ENCODE measurements at regions not wholly inside any gene's neighbourhood (a gene's known extent, or its start where the extent isn't known, plus 50 kb on each side); places are given as distances from the start of the nearest gene placed in this dataset.

GRCh38 chr2:41707790-41708451 is 339.9 kb upstream of the PKDCC start:
- Histone ChIP-seq H3K27ac (ENCODE audit: low read depth, low read length) (no peak overlapping the region), H3K4me3 (ENCODE audit: low read length) (no peak overlapping the region), H3K9ac (ENCODE audit: low read depth, low read length) (no peak overlapping the region), H3K9me3 (ENCODE audit: insufficient read depth, low read depth, low read length) (no peaks in the 10 kb centered on the region), H3K36me3 (ENCODE audit: insufficient read depth, low read length) (no peaks in the 10 kb centered on the region), H3K27me3 (ENCODE audit: insufficient read depth, low read length) (no peaks in the 10 kb centered on the region), H3K4me1 (ENCODE audit: insufficient read depth, low read length) (no peaks in the 10 kb centered on the region)
- 94% methylated on average over 10 of the region's 10 CpGs for WGBS

GRCh38 chr2:41709702-41710599 is 337.9 kb upstream of the PKDCC start:
- 91% methylated on average over 9 of the region's 10 CpGs for WGBS
- no peaks in the 10 kb centered on the region for H3K4me1 ChIP-seq (ENCODE audit: insufficient read depth, low read length)
- H3K4me3 ChIP-seq (ENCODE audit: low read length) = no peak overlapping the region
- no peak overlapping the region for H3K9ac ChIP-seq (ENCODE audit: low read depth, low read length)
- no peaks in the 10 kb centered on the region for H3K9me3 ChIP-seq (ENCODE audit: insufficient read depth, low read depth, low read length)
- no peaks in the 10 kb centered on the region for H3K27me3 ChIP-seq (ENCODE audit: insufficient read depth, low read length)
- no peak overlapping the region for H3K27ac ChIP-seq (ENCODE audit: low read depth, low read length)
- no peaks in the 10 kb centered on the region for H3K36me3 ChIP-seq (ENCODE audit: insufficient read depth, low read length)

GRCh38 chr2:41710944-41711343 is 336.9 kb upstream of the PKDCC start:
- H3K27me3 ChIP-seq (ENCODE audit: insufficient read depth, low read length) = no peaks in the 10 kb centered on the region
- no peaks in the 10 kb centered on the region for H3K4me1 ChIP-seq (ENCODE audit: insufficient read depth, low read length)
- H3K9ac ChIP-seq (ENCODE audit: low read depth, low read length) = no peak overlapping the region
- H3K36me3 ChIP-seq (ENCODE audit: insufficient read depth, low read length) = no peaks in the 10 kb centered on the region
- no peak overlapping the region for H3K4me3 ChIP-seq (ENCODE audit: low read length)
- no peak overlapping the region for H3K27ac ChIP-seq (ENCODE audit: low read depth, low read length)
- H3K9me3 ChIP-seq (ENCODE audit: insufficient read depth, low read depth, low read length) = no peaks in the 10 kb centered on the region
- WGBS = 90% methylated on average over 2 of the region's 3 CpGs

- H3K27ac ChIP-seq (ENCODE audit: low read depth, low read length) = no peak overlapping the region
- no peak overlapping the region for H3K4me3 ChIP-seq (ENCODE audit: low read length)
- no peak overlapping the region for H3K9ac ChIP-seq (ENCODE audit: low read depth, low read length)
- no peaks in the 10 kb centered on the region for H3K27me3 ChIP-seq (ENCODE audit: insufficient read depth, low read length)
- 94% methylated on average over 2 of the region's 2 CpGs for WGBS
- H3K4me1 ChIP-seq (ENCODE audit: insufficient read depth, low read length) = no peaks in the 10 kb centered on the region
- no peaks in the 10 kb centered on the region for H3K36me3 ChIP-seq (ENCODE audit: insufficient read depth, low read length)
- H3K9me3 ChIP-seq (ENCODE audit: insufficient read depth, low read depth, low read length) = no peaks in the 10 kb centered on the region
Measured at GRCh38 chr2:41711736-41712135, 336.1 kb upstream of the PKDCC start.

GRCh38 chr2:41716497-41716896 is 331.3 kb upstream of the PKDCC start:
- no peaks in the 10 kb centered on the region for H3K9me3 ChIP-seq (ENCODE audit: insufficient read depth, low read depth, low read length)
- H3K9ac ChIP-seq (ENCODE audit: low read depth, low read length) = no peak overlapping the region
- H3K36me3 ChIP-seq (ENCODE audit: insufficient read depth, low read length) = no peaks in the 10 kb centered on the region
- H3K4me1 ChIP-seq (ENCODE audit: insufficient read depth, low read length) = no peaks in the 10 kb centered on the region
- WGBS = 86% methylated on average over 5 of the region's 5 CpGs
- no peak overlapping the region for H3K27ac ChIP-seq (ENCODE audit: low read depth, low read length)
- H3K27me3 ChIP-seq (ENCODE audit: insufficient read depth, low read length) = no peaks in the 10 kb centered on the region
- no peak overlapping the region for H3K4me3 ChIP-seq (ENCODE audit: low read length)

- no peaks in the 10 kb centered on the region for H3K9me3 ChIP-seq (ENCODE audit: insufficient read depth, low read depth, low read length)
- no peaks in the 10 kb centered on the region for H3K36me3 ChIP-seq (ENCODE audit: insufficient read depth, low read length)
- no peak overlapping the region for H3K27ac ChIP-seq (ENCODE audit: low read depth, low read length)
- H3K4me3 ChIP-seq (ENCODE audit: low read length) = no peak overlapping the region
- no peak overlapping the region for H3K9ac ChIP-seq (ENCODE audit: low read depth, low read length)
- no peaks in the 10 kb centered on the region for H3K27me3 ChIP-seq (ENCODE audit: insufficient read depth, low read length)
- 93% methylated on average over 1 of the region's 1 CpG for WGBS
- H3K4me1 ChIP-seq (ENCODE audit: insufficient read depth, low read length) = no peaks in the 10 kb centered on the region
Measured at GRCh38 chr2:41717839-41718238, 330.0 kb upstream of the PKDCC start.

GRCh38 chr2:41718705-41719104 is 329.1 kb upstream of the PKDCC start:
- Histone ChIP-seq H3K9me3 (ENCODE audit: insufficient read depth, low read depth, low read length) (no peaks in the 10 kb centered on the region), H3K27me3 (ENCODE audit: insufficient read depth, low read length) (no peaks in the 10 kb centered on the region), H3K4me1 (ENCODE audit: insufficient read depth, low read length) (peaks cover 8% of the 10 kb centered on the region), H3K9ac (ENCODE audit: low read depth, low read length) (no peak overlapping the region), H3K4me3 (ENCODE audit: low read length) (no peak overlapping the region), H3K36me3 (ENCODE audit: insufficient read depth, low read length) (no peaks in the 10 kb centered on the region), H3K27ac (ENCODE audit: low read depth, low read length) (no peak overlapping the region)
- WGBS = 91% methylated on average over 1 of the region's 1 CpG

- Histone ChIP-seq H3K4me1 (ENCODE audit: insufficient read depth, low read length) (peaks cover 10% of the 10 kb centered on the region), H3K4me3 (ENCODE audit: low read length) (no peak overlapping the region), H3K27ac (ENCODE audit: low read depth, low read length) (no peak overlapping the region), H3K9ac (ENCODE audit: low read depth, low read length) (no peak overlapping the region), H3K27me3 (ENCODE audit: insufficient read depth, low read length) (no peaks in the 10 kb centered on the region), H3K36me3 (ENCODE audit: insufficient read depth, low read length) (no peaks in the 10 kb centered on the region), H3K9me3 (ENCODE audit: insufficient read depth, low read depth, low read length) (no peaks in the 10 kb centered on the region)
- WGBS = 90% methylated on average over 6 of the region's 6 CpGs
Measured at GRCh38 chr2:41719756-41720155, 328.1 kb upstream of the PKDCC start.

- H3K27ac ChIP-seq (ENCODE audit: low read depth, low read length) = no peak overlapping the region
- no peak overlapping the region for H3K9ac ChIP-seq (ENCODE audit: low read depth, low read length)
- peaks cover 10% of the 10 kb centered on the region for H3K4me1 ChIP-seq (ENCODE audit: insufficient read depth, low read length)
- no peaks in the 10 kb centered on the region for H3K27me3 ChIP-seq (ENCODE audit: insufficient read depth, low read length)
- H3K36me3 ChIP-seq (ENCODE audit: insufficient read depth, low read length) = no peaks in the 10 kb centered on the region
- no peaks in the 10 kb centered on the region for H3K9me3 ChIP-seq (ENCODE audit: insufficient read depth, low read depth, low read length)
- no peak overlapping the region for H3K4me3 ChIP-seq (ENCODE audit: low read length)
- WGBS = 92% methylated on average over 5 of the region's 6 CpGs
Measured at GRCh38 chr2:41720331-41721251, 327.2 kb upstream of the PKDCC start.

GRCh38 chr2:41722668-41723369 is 325.0 kb upstream of the PKDCC start:
- no peak overlapping the region for H3K27ac ChIP-seq (ENCODE audit: low read depth, low read length)
- no peaks in the 10 kb centered on the region for H3K36me3 ChIP-seq (ENCODE audit: insufficient read depth, low read length)
- 84% methylated on average over 6 of the region's 6 CpGs for WGBS
- no peak overlapping the region for H3K4me3 ChIP-seq (ENCODE audit: low read length)
- H3K27me3 ChIP-seq (ENCODE audit: insufficient read depth, low read length) = no peaks in the 10 kb centered on the region
- peaks cover 10% of the 10 kb centered on the region for H3K4me1 ChIP-seq (ENCODE audit: insufficient read depth, low read length)
- no peak overlapping the region for H3K9ac ChIP-seq (ENCODE audit: low read depth, low read length)
- H3K9me3 ChIP-seq (ENCODE audit: insufficient read depth, low read depth, low read length) = no peaks in the 10 kb centered on the region

Data from HUES64 (cell line).